NCI-H1694 treated with DMSO at 0.1 percent for 48 hours (cell line): ENCODE measurements at regions not wholly inside any gene's neighbourhood (a gene's known extent, or its start where the extent isn't known, plus 50 kb on each side); places are given as distances from the start of the nearest gene placed in this dataset.
"Not testable (repeated sequence)": the region's sequence is repeated elsewhere in the genome, so short reads cannot be mapped to it uniquely, and the experiment has no call there.

Source experiments
- DNase-seq: peaks from one replicate; lab custom pipeline; 2025; lab: John Stamatoyannopoulos, UW

GRCh38 chr17:6893382-6894205, 62.1 kb upstream of the TEKT1 start:
- no peak for DNase-seq

GRCh38 chr17:6894206-6894528, 62.6 kb upstream of the TEKT1 start:
- no peak for DNase-seq

- DNase-seq = no peak
Observed at GRCh38 chr17:6901086-6901485, 69.6 kb upstream of the TEKT1 start.

- no peak for DNase-seq
Observed at GRCh38 chr17:6903326-6903900, 71.9 kb upstream of the TEKT1 start.

- no peak for DNase-seq
Observed at GRCh38 chr17:6908807-6909206, 77.3 kb upstream of the TEKT1 start.

GRCh38 chr17:6910987-6911603, 79.6 kb upstream of the TEKT1 start:
- DNase-seq = peak; percentile 47

GRCh38 chr17:6912110-6913051, 80.9 kb upstream of the TEKT1 start:
- DNase-seq = no peak

- peak; percentile 24 for DNase-seq
Observed at GRCh38 chr17:6913608-6914443, 82.0 kb upstream of the ALOX12 start.

- no peak for DNase-seq
Observed at GRCh38 chr17:6914711-6915110, 81.1 kb upstream of the ALOX12 start.

GRCh38 chr17:6915620-6916019, 80.2 kb upstream of the ALOX12 start:
- DNase-seq = no peak

GRCh38 chr17:6919158-6919557, 76.7 kb upstream of the ALOX12 start:
- DNase-seq = no peak

GRCh38 chr17:6923385-6923784, 72.5 kb upstream of the ALOX12 start:
- DNase-seq = no peak

- DNase-seq = no peak
Observed at GRCh38 chr17:6924208-6924607, 71.6 kb upstream of the ALOX12 start.

GRCh38 chr17:6926667-6927066, 69.2 kb upstream of the ALOX12 start:
- DNase-seq = no peak

- no peak for DNase-seq
Observed at GRCh38 chr17:6927290-6928126, 68.3 kb upstream of the ALOX12 start.

- no peak for DNase-seq
Observed at GRCh38 chr17:6928193-6928592, 67.7 kb upstream of the ALOX12 start.

- DNase-seq = no peak
Observed at GRCh38 chr17:6930749-6931148, 65.1 kb upstream of the ALOX12 start.

GRCh38 chr17:6934544-6934943, 61.3 kb upstream of the ALOX12 start:
- not testable (repeated sequence) for DNase-seq

GRCh38 chr17:6936370-6937028, 59.4 kb upstream of the ALOX12 start:
- DNase-seq = no peak

- no peak for DNase-seq
Observed at GRCh38 chr17:6938637-6939036, 57.2 kb upstream of the ALOX12 start.
